ENCODE measurements at regions not wholly inside any gene's neighbourhood (a gene's known extent, or its start where the extent isn't known, plus 50 kb on each side); places are given as distances from the start of the nearest gene placed in this dataset.

GRCh38 chr1:213852107-213852506 lies 135.7 kb upstream of the PROX1 start:
- no peaks in the 10 kb centered on the region for H3K9me3 ChIP-seq (ENCODE audit: control extremely low read depth in 1 of 5, control insufficient read depth in 4 of 5, insufficient read depth in 2 of 5, low read depth in 1 of 5, low read length in 4 of 5)
- no peaks in the 10 kb centered on the region for H3K27me3 ChIP-seq (replicated peaks in 2 of 5; ENCODE audit: control insufficient read depth in 4 of 5, insufficient read depth in 5 of 5, low read length in 4 of 5)
- DNase-seq: no peak
- ChIA-PET POLR2A (interaction anchor here (0.6 kb wide), 1 partner anchor 61 kb away, joined by 3 read pairs; no protein-coding TSS in a partner anchor), CTCF (no interaction called here)
- H3K4me1 ChIP-seq (ENCODE audit: control extremely low read depth in 1 of 4, control insufficient read depth in 4 of 4, insufficient read depth in 4 of 4, low read length in 3 of 4): no peaks in the 10 kb centered on the region
- no peaks in the 10 kb centered on the region for H3K36me3 ChIP-seq (ENCODE audit: control insufficient read depth in 4 of 4, insufficient read depth in 4 of 4, low read length in 3 of 4)
- no CpG with 5 or more reads among the region's 2 CpGs for WGBS (ENCODE audit: insufficient coverage)
- no peak overlapping the region for H3K4me3 ChIP-seq (ENCODE audit: control insufficient read depth in 1 of 7, extremely low read depth in 1 of 7, insufficient read depth in 4 of 7, low read depth in 2 of 7, low read length in 6 of 7)
- no peak overlapping the region for H3K27ac ChIP-seq (ENCODE audit: insufficient read depth in 1 of 2, low read depth in 1 of 2, low read length in 2 of 2, poor library complexity in 1 of 2, severe bottlenecking in 2 of 2)

- no peak overlapping the region for H3K4me3 ChIP-seq (ENCODE audit: control insufficient read depth in 1 of 7, extremely low read depth in 1 of 7, insufficient read depth in 4 of 7, low read depth in 2 of 7, low read length in 6 of 7)
- H3K4me1 ChIP-seq (ENCODE audit: control extremely low read depth in 1 of 4, control insufficient read depth in 4 of 4, insufficient read depth in 4 of 4, low read length in 3 of 4): no peaks in the 10 kb centered on the region
- H3K27me3 ChIP-seq (replicated peaks in 2 of 5; ENCODE audit: control insufficient read depth in 4 of 5, insufficient read depth in 5 of 5, low read length in 4 of 5): no peaks in the 10 kb centered on the region
- no peak for DNase-seq
- no peaks in the 10 kb centered on the region for H3K9me3 ChIP-seq (ENCODE audit: control extremely low read depth in 1 of 5, control insufficient read depth in 4 of 5, insufficient read depth in 2 of 5, low read depth in 1 of 5, low read length in 4 of 5)
- H3K36me3 ChIP-seq (ENCODE audit: control insufficient read depth in 4 of 4, insufficient read depth in 4 of 4, low read length in 3 of 4): no peaks in the 10 kb centered on the region
- ChIA-PET POLR2A (no interaction called here), CTCF (no interaction called here)
- no peak overlapping the region for H3K27ac ChIP-seq (ENCODE audit: insufficient read depth in 1 of 2, low read depth in 1 of 2, low read length in 2 of 2, poor library complexity in 1 of 2, severe bottlenecking in 2 of 2)
- 100% methylated on average over 1 of the region's 1 CpG for WGBS (ENCODE audit: insufficient coverage)
Observed at GRCh38 chr1:213858581-213858980, 129.2 kb upstream of the PROX1 start.

- POLR2A ChIA-PET: no interaction called here
- no peak for DNase-seq
- CTCF ChIA-PET: no interaction called here
- H3K4me3 ChIP-seq (ENCODE audit: control insufficient read depth in 1 of 7, extremely low read depth in 1 of 7, insufficient read depth in 4 of 7, low read depth in 2 of 7, low read length in 6 of 7): no peak overlapping the region
- H3K27ac ChIP-seq (ENCODE audit: insufficient read depth in 1 of 2, low read depth in 1 of 2, low read length in 2 of 2, poor library complexity in 1 of 2, severe bottlenecking in 2 of 2): no peak overlapping the region
- no peaks in the 10 kb centered on the region for H3K27me3 ChIP-seq (replicated peaks in 2 of 5; ENCODE audit: control insufficient read depth in 4 of 5, insufficient read depth in 5 of 5, low read length in 4 of 5)
- WGBS (ENCODE audit: insufficient coverage): 91% methylated on average over 12 of the region's 12 CpGs
- H3K4me1 ChIP-seq (ENCODE audit: control extremely low read depth in 1 of 4, control insufficient read depth in 4 of 4, insufficient read depth in 4 of 4, low read length in 3 of 4): no peaks in the 10 kb centered on the region
- peaks cover 0 to 1% (median 0%) of the 10 kb centered on the region in 5 experiments for H3K9me3 ChIP-seq (ENCODE audit: control extremely low read depth in 1 of 5, control insufficient read depth in 4 of 5, insufficient read depth in 2 of 5, low read depth in 1 of 5, low read length in 4 of 5)
- H3K36me3 ChIP-seq (ENCODE audit: control insufficient read depth in 4 of 4, insufficient read depth in 4 of 4, low read length in 3 of 4): no peaks in the 10 kb centered on the region
Observed at GRCh38 chr1:213861841-213862240, 125.9 kb upstream of the PROX1 start.

GRCh38 chr1:213864091-213864490 lies 123.7 kb upstream of the PROX1 start:
- no peak overlapping the region for H3K27ac ChIP-seq (ENCODE audit: insufficient read depth in 1 of 2, low read depth in 1 of 2, low read length in 2 of 2, poor library complexity in 1 of 2, severe bottlenecking in 2 of 2)
- CTCF ChIA-PET: no interaction called here
- WGBS (ENCODE audit: insufficient coverage): no CpG with 5 or more reads among the region's 4 CpGs

GRCh38 chr1:213868482-213868881 lies 119.3 kb upstream of the PROX1 start:
- ChIA-PET POLR2A (no interaction called here), CTCF (no interaction called here)
- Histone ChIP-seq H3K4me1 (ENCODE audit: control extremely low read depth in 1 of 4, control insufficient read depth in 4 of 4, insufficient read depth in 4 of 4, low read length in 3 of 4) (no peaks in the 10 kb centered on the region), H3K4me3 (ENCODE audit: control insufficient read depth in 1 of 7, extremely low read depth in 1 of 7, insufficient read depth in 4 of 7, low read depth in 2 of 7, low read length in 6 of 7) (no peak overlapping the region), H3K27me3 (replicated peaks in 2 of 5; ENCODE audit: control insufficient read depth in 4 of 5, insufficient read depth in 5 of 5, low read length in 4 of 5) (no peaks in the 10 kb centered on the region), H3K36me3 (ENCODE audit: control insufficient read depth in 4 of 4, insufficient read depth in 4 of 4, low read length in 3 of 4) (no peaks in the 10 kb centered on the region), H3K9me3 (ENCODE audit: control extremely low read depth in 1 of 5, control insufficient read depth in 4 of 5, insufficient read depth in 2 of 5, low read depth in 1 of 5, low read length in 4 of 5) (peaks cover 0 to 1% (median 0%) of the 10 kb centered on the region in 5 experiments), H3K27ac (ENCODE audit: insufficient read depth in 1 of 2, low read depth in 1 of 2, low read length in 2 of 2, poor library complexity in 1 of 2, severe bottlenecking in 2 of 2) (no peak overlapping the region)
- WGBS (ENCODE audit: insufficient coverage): no CpG with 5 or more reads among the region's 2 CpGs
- no peak for DNase-seq

More at GRCh38 chr1:213864091-213864490, 123.7 kb upstream of the PROX1 start:
- Histone ChIP-seq H3K4me3 (ENCODE audit: control insufficient read depth in 1 of 7, extremely low read depth in 1 of 7, insufficient read depth in 4 of 7, low read depth in 2 of 7, low read length in 6 of 7) (no peak overlapping the region), H3K27me3 (replicated peaks in 2 of 5; ENCODE audit: control insufficient read depth in 4 of 5, insufficient read depth in 5 of 5, low read length in 4 of 5) (no peaks in the 10 kb centered on the region), H3K36me3 (ENCODE audit: control insufficient read depth in 4 of 4, insufficient read depth in 4 of 4, low read length in 3 of 4) (no peaks in the 10 kb centered on the region), H3K4me1 (ENCODE audit: control extremely low read depth in 1 of 4, control insufficient read depth in 4 of 4, insufficient read depth in 4 of 4, low read length in 3 of 4) (no peaks in the 10 kb centered on the region), H3K9me3 (ENCODE audit: control extremely low read depth in 1 of 5, control insufficient read depth in 4 of 5, insufficient read depth in 2 of 5, low read depth in 1 of 5, low read length in 4 of 5) (peaks cover 0 to 1% (median 0%) of the 10 kb centered on the region in 5 experiments)
- POLR2A ChIA-PET: no interaction called here
- no peak for DNase-seq

GRCh38 chr1:213871179-213871578 lies 116.6 kb upstream of the PROX1 start:
- no peak for DNase-seq
- WGBS (ENCODE audit: insufficient coverage): 100% methylated on average over 3 of the region's 4 CpGs
- POLR2A ChIA-PET: no interaction called here
- peaks cover 0 to under 1% (median 0%) of the 10 kb centered on the region in 5 experiments for H3K9me3 ChIP-seq (ENCODE audit: control extremely low read depth in 1 of 5, control insufficient read depth in 4 of 5, insufficient read depth in 2 of 5, low read depth in 1 of 5, low read length in 4 of 5)
- H3K4me1 ChIP-seq (ENCODE audit: control extremely low read depth in 1 of 4, control insufficient read depth in 4 of 4, insufficient read depth in 4 of 4, low read length in 3 of 4): no peaks in the 10 kb centered on the region
- H3K36me3 ChIP-seq (ENCODE audit: control insufficient read depth in 4 of 4, insufficient read depth in 4 of 4, low read length in 3 of 4): no peaks in the 10 kb centered on the region
- H3K27ac ChIP-seq (ENCODE audit: insufficient read depth in 1 of 2, low read depth in 1 of 2, low read length in 2 of 2, poor library complexity in 1 of 2, severe bottlenecking in 2 of 2): no peak overlapping the region
- no peak overlapping the region for H3K4me3 ChIP-seq (ENCODE audit: control insufficient read depth in 1 of 7, extremely low read depth in 1 of 7, insufficient read depth in 4 of 7, low read depth in 2 of 7, low read length in 6 of 7)
- no peaks in the 10 kb centered on the region for H3K27me3 ChIP-seq (replicated peaks in 2 of 5; ENCODE audit: control insufficient read depth in 4 of 5, insufficient read depth in 5 of 5, low read length in 4 of 5)
- CTCF ChIA-PET: no interaction called here

GRCh38 chr1:213874789-213875188 lies 113.0 kb upstream of the PROX1 start:
- no peaks in the 10 kb centered on the region for H3K27me3 ChIP-seq (replicated peaks in 2 of 5; ENCODE audit: control insufficient read depth in 4 of 5, insufficient read depth in 5 of 5, low read length in 4 of 5)
- WGBS (ENCODE audit: insufficient coverage): 92% methylated on average over 7 of the region's 7 CpGs
- H3K4me3 ChIP-seq (ENCODE audit: control insufficient read depth in 1 of 7, extremely low read depth in 1 of 7, insufficient read depth in 4 of 7, low read depth in 2 of 7, low read length in 6 of 7): no peak overlapping the region
- no peaks in the 10 kb centered on the region for H3K36me3 ChIP-seq (ENCODE audit: control insufficient read depth in 4 of 4, insufficient read depth in 4 of 4, low read length in 3 of 4)
- no peak for DNase-seq
- H3K4me1 ChIP-seq (ENCODE audit: control extremely low read depth in 1 of 4, control insufficient read depth in 4 of 4, insufficient read depth in 4 of 4, low read length in 3 of 4): no peaks in the 10 kb centered on the region
- peaks cover 0 to 2% (median 0%) of the 10 kb centered on the region in 5 experiments for H3K9me3 ChIP-seq (ENCODE audit: control extremely low read depth in 1 of 5, control insufficient read depth in 4 of 5, insufficient read depth in 2 of 5, low read depth in 1 of 5, low read length in 4 of 5)
- ChIA-PET POLR2A (no interaction called here), CTCF (no interaction called here)
- no peak overlapping the region for H3K27ac ChIP-seq (ENCODE audit: insufficient read depth in 1 of 2, low read depth in 1 of 2, low read length in 2 of 2, poor library complexity in 1 of 2, severe bottlenecking in 2 of 2)

Data from common myeloid progenitor, CD34-positive (primary cell).